ENCODE measurements at regions not wholly inside any gene's neighbourhood (a gene's known extent, or its start where the extent isn't known, plus 50 kb on each side); places are given as distances from the start of the nearest gene placed in this dataset.

DNA sequence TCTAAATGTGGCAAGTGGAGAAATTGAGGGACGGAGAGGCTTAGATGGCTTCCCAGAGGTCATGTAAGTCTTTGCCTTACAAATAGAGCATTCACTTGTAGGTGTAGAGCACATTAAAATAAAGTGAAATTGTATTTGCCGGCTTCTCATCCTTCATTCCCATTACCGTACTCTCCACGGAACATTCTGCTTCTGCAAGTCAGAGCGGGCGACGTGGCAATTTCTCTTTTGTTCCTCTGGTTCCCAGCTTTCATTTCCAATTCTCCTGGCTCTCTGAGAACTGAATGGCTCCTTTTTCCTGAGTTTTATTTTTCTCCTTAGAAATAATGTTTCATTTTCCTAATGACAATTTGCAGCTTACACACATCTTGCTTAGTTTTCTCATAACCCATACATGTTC is 51.3 kb upstream of the PFKP start:
- DNase-seq: no peak

DNA sequence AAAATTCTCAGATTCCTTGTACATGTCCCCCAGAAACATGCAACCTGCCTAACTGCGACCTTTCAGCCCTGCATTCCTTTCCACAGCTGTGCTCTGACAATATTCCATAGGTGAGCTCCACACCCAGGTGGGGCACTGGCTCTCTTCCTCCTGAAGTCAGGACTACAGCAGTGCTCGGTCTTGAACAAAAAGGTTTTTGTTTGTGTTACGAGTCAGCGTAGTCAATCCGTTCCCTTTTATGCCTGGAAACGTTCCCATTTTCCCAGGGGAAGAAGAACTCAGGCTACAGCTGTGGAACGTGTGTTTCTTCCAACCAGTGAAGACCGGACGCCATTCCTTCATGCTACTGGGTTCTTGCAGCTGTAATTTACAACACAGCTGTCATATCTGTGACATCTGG is 52.4 kb upstream of the PFKP start:
- DNase-seq: no peak

- no peak for DNase-seq
These were observed 55.1 kb upstream of the PFKP start for GRCh38 chr10:3012223-3012622.

DNA sequence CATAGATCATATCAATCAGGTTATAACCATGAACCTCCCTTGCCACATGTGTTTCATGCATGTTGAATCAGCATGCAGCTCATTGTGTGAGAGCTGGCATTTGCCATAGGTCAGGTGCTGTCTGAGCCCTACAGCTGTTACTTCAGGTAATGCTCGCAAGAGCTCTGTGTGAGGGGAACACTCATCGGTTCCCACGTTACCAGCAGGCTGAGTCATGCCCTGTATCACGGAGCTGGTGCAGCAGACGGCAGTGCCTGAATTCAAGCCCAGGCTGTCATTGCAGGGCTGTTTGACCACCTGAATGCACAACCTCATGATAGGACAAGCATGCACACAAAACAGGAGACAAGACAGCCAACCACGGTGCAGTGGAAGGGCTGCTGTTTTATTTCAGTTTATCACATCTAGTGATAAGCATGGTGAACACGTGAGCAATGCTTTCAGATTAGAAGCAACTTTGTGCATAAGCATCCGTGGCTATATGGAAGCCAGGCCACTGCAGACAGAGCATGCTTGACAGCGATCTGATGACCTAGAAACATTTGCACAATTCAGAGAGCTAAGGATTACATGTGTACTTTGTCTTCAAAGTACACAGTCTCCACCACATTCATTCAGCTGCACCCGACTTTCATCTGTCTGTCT is 56.4 kb upstream of the PFKP start:
- no peak for DNase-seq

DNA sequence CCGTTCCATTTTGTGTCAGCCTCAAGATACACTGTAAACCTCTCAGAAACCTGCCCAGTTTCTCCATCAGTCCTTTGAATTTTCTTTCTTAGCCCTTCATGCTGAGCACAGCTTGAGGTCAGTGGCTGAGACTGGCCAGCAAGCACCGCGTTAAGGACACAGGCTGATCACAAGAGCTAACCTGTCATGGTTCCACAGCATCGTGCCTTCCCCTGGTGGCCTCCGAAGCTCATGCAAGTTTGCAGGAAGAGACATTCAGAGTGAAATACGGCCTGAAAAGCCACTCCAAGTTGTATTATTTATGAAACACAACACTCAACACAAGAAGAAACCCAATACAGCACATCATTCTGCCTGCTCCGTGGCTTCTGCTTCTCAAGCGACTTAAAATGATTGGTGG is 57.0 kb upstream of the PFKP start:
- no peak for DNase-seq

DNA sequence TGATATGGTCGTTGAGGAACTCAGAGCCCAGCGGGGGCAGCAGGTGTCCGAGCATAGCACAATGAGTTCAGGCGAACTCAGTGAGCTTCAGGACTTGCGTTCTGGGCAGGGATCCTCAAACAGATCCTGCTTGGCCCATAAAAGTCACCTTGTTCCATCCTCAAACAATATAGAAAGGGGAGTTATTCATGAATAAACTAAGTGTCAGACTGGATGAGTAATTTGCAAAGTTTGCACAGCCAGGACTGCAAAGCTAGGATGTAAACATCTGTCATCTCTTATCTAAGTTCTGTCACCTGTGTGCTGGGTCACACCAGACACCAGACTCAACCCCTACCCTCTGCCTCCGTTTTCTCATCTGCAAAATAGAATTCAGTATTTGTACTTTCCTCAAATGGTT is 58.0 kb upstream of the PFKP start:
- DNase-seq: no peak

DNA sequence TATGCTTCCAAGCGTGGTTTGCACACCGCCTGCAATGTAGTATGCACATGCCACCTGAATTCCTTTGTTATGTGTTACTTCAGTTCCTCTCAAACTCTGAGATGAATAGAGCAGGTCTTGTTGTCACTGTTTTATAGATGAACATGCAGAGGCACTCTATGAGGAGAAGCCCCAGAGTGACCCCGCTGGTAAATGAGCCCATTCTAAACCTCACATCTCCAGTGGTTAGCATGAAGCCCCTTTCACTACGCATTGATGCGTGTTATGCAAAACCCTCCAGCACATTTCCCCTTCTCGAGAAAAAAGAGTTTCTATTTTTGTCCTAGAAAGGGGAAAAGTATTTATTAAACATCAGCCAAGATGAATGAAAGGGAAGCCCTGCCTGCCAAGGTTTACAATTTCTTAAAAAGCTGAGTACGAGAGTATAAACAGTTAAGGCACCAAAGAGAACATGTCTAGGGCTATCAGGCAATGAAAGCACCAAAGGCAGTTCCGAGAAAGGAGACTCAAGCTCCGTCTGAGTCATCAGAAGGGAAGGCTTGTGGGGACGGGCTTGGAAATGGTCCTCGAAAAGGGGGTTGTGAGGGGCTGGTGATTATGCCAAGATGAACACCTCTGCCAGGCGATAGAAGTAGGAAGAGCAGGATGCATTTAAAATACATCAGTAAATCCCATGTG is 58.7 kb upstream of the PFKP start:
- no peak for DNase-seq

- DNase-seq: no peak
These were observed 60.7 kb upstream of the PFKP start for GRCh38 chr10:3006607-3007006.

GRCh38 chr10:3006093-3006492 is 61.3 kb upstream of the PFKP start:
- no peak for DNase-seq

DNA sequence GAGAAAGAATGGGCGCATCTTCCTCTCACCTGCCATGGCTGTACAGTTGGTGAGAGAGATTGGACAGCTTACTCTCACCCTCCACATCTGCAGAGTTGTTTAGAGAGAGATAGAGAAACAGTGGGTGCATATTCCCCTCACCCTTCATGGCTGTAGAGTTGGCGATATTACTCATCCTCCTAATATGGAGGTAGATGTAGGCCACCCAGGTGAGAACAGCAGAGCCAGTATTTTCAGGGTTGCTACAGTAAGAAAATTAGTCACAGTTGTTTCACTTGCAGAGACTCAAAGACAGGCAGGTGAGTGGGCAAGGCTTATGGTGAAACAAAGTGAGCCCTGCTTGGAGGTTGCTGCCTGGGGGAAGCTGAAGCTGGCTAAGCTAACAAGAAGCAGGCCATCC is 65.0 kb upstream of the PFKP start:
- no peak for DNase-seq

GRCh38 chr10:3000048-3000447 is 67.3 kb upstream of the PFKP start:
- no peak for DNase-seq

DNA sequence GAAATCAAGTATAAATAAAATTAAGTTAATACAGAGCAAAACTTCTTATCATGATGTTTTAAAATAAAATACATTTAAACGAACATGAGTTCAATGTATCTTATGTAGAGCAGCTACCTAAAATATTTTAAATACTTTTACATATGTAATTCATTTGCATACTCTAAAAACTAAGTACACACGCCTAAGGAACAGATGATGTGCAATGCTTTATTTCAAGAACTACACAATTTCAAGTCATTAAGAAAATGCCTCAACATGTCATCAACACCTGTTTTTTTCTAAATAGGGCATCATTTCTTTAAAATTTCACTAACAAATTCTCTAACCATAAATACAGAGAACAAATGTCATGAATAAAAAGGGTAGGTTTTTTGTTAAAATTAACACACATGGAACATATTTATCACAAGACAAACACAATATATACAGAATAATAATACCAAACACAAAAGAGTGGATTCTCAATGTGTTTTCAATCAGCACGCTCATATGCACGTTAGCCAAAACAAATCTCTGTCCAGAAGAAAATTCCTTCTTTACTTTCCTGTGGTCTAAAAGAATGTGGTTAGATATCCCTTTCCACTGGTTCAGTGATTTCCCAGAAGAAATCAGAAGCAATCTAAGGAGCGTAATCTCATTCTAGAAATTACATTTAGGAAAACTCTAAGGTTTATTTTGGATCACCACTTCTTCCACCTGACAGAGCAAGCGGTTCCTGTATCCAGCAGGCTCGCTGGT is 73.0 kb upstream of the PFKP start:
- no peak for DNase-seq

- no peak for DNase-seq
These were observed 73.7 kb upstream of the PFKP start for GRCh38 chr10:2993636-2994035.

DNA sequence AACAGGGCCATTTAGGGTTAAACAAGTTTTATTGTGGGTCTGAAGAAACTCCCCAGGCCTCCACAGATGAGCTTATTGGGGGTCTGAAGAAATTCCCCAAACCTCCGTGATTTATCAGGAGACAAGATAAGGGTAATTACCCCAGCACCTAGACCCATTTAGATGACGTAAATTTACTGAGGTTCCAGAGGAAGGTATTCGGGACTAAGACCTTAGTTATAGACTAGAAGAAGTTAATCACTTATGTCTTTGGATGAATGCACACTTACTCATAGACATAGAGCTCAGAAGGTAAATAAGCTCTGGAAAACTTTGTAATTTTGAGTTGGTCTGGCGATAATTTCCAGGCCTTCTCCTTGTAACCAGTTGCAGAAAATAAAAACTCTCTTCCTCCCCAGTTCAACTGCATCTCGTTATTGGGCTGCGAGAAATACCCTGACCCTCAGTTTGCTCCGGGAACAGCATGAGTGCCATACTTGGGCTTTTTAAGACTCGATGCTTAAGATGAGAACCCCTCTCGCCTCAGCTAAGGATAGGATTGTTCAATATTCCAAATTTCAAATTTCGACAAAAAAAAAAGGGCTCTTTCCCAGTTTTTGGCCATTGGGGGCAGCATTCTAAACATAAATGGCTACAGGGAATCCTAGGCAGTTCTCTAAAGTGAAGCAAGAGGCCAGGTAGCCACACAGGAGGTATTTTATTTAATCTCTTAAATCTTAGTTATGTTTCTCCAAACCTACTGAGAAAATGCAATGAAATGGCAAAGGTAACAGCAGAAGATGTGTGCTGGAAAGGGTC is 74.7 kb upstream of the PFKP start:
- no peak for DNase-seq

GRCh38 chr10:2990764-2991163 is 76.6 kb upstream of the PFKP start:
- no peak for DNase-seq

DNA sequence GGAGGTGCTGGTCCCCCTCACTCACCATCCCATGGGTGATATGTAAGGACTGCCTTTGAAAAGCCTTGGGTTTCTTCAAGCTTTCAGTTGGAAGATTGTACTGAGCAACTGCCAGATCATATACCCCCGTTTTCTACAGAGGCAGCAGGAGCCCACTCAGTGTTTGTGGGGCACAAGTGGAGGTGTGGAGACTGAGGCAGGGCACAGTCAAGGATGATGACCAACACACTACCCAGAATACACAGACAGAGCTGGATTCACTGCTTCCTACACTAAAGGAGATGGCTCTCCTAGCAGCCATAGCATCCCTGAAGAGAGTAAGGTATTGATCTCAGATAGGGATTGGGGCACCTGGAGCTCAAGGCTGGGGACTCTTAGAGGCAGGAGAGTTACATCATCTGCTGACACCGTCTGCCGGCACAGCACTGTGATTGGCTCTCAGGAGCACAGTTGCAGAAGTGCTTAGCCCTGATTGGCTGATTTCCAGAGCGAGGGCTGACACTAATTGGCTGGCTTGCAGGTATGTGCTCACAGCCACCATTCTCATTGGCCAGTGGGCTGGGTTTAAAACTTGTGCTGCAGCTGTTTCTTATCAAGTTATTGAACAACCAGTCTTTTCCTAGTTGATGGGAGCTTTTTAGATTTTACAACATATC is 77.9 kb upstream of the PFKP start:
- DNase-seq: no peak

- no peak for DNase-seq
These were observed 80.1 kb upstream of the PFKP start for GRCh38 chr10:2987185-2987768.

DNA sequence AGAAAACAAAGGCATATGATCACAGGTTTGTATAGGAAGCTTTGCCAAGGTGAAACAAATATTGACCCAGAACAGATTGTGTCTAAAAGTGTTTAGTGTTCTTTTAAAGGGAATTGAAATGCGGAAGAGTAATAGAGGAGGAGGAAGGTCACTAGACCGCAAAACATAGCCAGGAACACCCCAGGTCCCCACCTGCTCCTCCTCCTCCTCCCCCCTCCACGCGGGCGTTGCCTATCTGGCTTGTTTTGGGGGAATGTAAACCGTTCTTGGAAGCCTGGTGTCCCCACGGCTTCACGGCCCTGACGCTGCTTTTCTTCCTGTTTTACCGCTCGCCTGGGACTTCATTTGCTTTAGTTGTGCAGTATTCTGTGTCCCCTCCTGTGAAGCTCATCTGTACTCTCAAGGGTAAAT is 81.0 kb upstream of the PFKP start:
- DNase-seq: no peak

- DNase-seq: no peak
These were observed 81.6 kb upstream of the PFKP start for GRCh38 chr10:2985729-2986232.

DNA sequence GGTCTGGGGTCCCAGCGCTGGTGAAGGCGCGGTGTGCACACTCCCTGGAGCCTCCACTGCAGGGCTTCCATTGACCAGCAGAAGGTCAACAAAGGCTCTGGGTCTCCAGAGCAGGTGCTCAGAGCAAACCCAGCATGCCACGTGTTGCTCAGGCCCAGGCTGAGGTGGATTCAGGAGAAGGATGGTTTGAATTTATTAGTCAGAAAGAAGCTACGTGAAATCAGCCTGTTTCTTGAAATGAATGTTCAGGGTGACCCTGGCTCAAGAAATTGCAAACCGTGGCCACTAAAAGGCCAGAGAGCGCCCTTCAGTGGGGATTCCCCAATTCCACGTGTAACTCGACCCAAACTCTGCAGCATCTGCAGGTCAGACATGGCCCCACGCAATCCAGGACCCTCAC is 82.7 kb upstream of the PFKP start:
- no peak for DNase-seq

GRCh38 chr10:2982146-2982545 is 85.2 kb upstream of the PFKP start:
- no peak for DNase-seq

DNA sequence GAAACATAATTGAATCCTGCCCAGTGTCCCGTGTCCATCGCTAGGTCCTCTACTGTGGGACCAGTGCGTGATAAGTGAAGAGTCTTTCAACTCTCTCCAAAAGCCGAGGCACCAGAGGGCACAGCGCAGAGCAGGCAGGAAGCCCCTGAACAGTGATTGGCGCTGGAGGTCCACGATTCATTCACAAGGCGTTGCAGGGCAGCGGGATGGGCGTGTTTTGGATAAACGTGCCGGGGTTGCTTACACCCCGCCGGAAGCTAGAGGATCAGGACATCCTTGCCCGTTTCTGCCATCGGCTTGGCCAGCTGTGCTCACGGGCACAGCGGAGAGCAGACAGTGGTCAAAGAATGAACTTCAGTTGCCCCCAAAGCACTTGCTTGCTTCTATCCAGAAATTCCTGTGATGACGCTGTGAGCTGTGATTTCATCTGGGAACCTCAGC is 86.0 kb upstream of the PFKP start:
- DNase-seq: no peak
